ENCODE measurements at regions not wholly inside any gene's neighbourhood (a gene's known extent, or its start where the extent isn't known, plus 50 kb on each side); places are given as distances from the start of the nearest gene placed in this dataset.

GRCh38 chr21:17257784-17258183 lies 255.1 kb upstream of the CXADR start:
- no CpG with 5 or more reads among the region's 1 CpG for WGBS, 2 donors (ENCODE audit: extremely low coverage in 2 of 2, insufficient read length in 2 of 2, insufficient replicate concordance in 1 of 2)
- Histone ChIP-seq H3K27me3 (ENCODE audit: control insufficient read depth in 3 of 3, insufficient read depth in 3 of 3, low read depth in 1 of 3, low read length in 3 of 3) (no peaks in the 10 kb centered on the region), H3K4me3 (ENCODE audit: low read length in 2 of 2) (no peak overlapping the region), H2AK5ac (ENCODE audit: low read depth, low read length) (no peak overlapping the region), H3K79me1 (ENCODE audit: low read depth, low read length) (no peaks in the 10 kb centered on the region), H3K4me1 (ENCODE audit: control insufficient read depth in 2 of 2, insufficient read depth in 1 of 2, low read depth in 1 of 2, low read length in 2 of 2) (no peaks in the 10 kb centered on the region), H3K18ac (ENCODE audit: low read length) (no peak overlapping the region), H3K14ac (ENCODE audit: low read length) (no peak overlapping the region), H2BK120ac (ENCODE audit: low read depth, low read length) (no peak overlapping the region), H3K9me3 (replicated peaks in 1 of 2; ENCODE audit: control insufficient read depth in 2 of 2, insufficient read depth in 1 of 2, low read depth in 1 of 2, low read length in 2 of 2) (no peaks in the 10 kb centered on the region), H3K36me3 (replicated peaks in 1 of 2; ENCODE audit: control insufficient read depth in 2 of 2, insufficient read depth in 2 of 2, low read length in 2 of 2) (no peaks in the 10 kb centered on the region), H3K27ac (replicated peaks; ENCODE audit: low read length) (no peak overlapping the region), H3K9ac (ENCODE audit: low read depth, low read length, poor library complexity) (no peak overlapping the region), H3K23ac (ENCODE audit: low read depth, low read length, poor library complexity) (no peak overlapping the region), H2BK12ac (ENCODE audit: low read length) (no peak overlapping the region), H3K4me2 (ENCODE audit: insufficient read depth, low read length, poor library complexity, severe bottlenecking) (no peak overlapping the region), H3K4ac (ENCODE audit: low read length) (no peak overlapping the region), H2BK5ac (ENCODE audit: low read length) (no peak overlapping the region), H2BK15ac (ENCODE audit: low read length) (no peak overlapping the region), H2AFZ (ENCODE audit: low read length) (no peak overlapping the region), H4K91ac (ENCODE audit: low read depth, low read length, poor library complexity) (no peak overlapping the region), H4K8ac (ENCODE audit: low read depth, low read length) (no peak overlapping the region)
- no peak for DNase-seq (ENCODE audit: low spot score)

- Histone ChIP-seq H3K79me1 (ENCODE audit: low read depth, low read length) (no peaks in the 10 kb centered on the region), H3K27me3 (ENCODE audit: control insufficient read depth in 3 of 3, insufficient read depth in 3 of 3, low read depth in 1 of 3, low read length in 3 of 3) (no peaks in the 10 kb centered on the region), H3K4ac (ENCODE audit: low read length) (no peak overlapping the region), H4K91ac (ENCODE audit: low read depth, low read length, poor library complexity) (no peak overlapping the region), H2AFZ (ENCODE audit: low read length) (no peak overlapping the region), H2BK120ac (ENCODE audit: low read depth, low read length) (no peak overlapping the region), H2BK15ac (ENCODE audit: low read length) (no peak overlapping the region), H3K9ac (ENCODE audit: low read depth, low read length, poor library complexity) (no peak overlapping the region), H3K14ac (ENCODE audit: low read length) (no peak overlapping the region), H3K36me3 (replicated peaks in 1 of 2; ENCODE audit: control insufficient read depth in 2 of 2, insufficient read depth in 2 of 2, low read length in 2 of 2) (no peaks in the 10 kb centered on the region), H3K4me1 (ENCODE audit: control insufficient read depth in 2 of 2, insufficient read depth in 1 of 2, low read depth in 1 of 2, low read length in 2 of 2) (no peaks in the 10 kb centered on the region), H3K27ac (replicated peaks; ENCODE audit: low read length) (no peak overlapping the region), H3K4me2 (ENCODE audit: insufficient read depth, low read length, poor library complexity, severe bottlenecking) (no peak overlapping the region), H2AK5ac (ENCODE audit: low read depth, low read length) (no peak overlapping the region), H3K9me3 (replicated peaks in 1 of 2; ENCODE audit: control insufficient read depth in 2 of 2, insufficient read depth in 1 of 2, low read depth in 1 of 2, low read length in 2 of 2) (no peaks in the 10 kb centered on the region), H2BK12ac (ENCODE audit: low read length) (no peak overlapping the region), H4K8ac (ENCODE audit: low read depth, low read length) (no peak overlapping the region), H2BK5ac (ENCODE audit: low read length) (no peak overlapping the region), H3K23ac (ENCODE audit: low read depth, low read length, poor library complexity) (no peak overlapping the region), H3K4me3 (ENCODE audit: low read length in 2 of 2) (no peak overlapping the region), H3K18ac (ENCODE audit: low read length) (no peak overlapping the region)
- no peak for DNase-seq (ENCODE audit: low spot score)
- WGBS, 2 donors (ENCODE audit: extremely low coverage in 2 of 2, insufficient read length in 2 of 2, insufficient replicate concordance in 1 of 2): no CpG with 5 or more reads among the region's 2 CpGs
Observed at GRCh38 chr21:17264182-17264581, 248.7 kb upstream of the CXADR start.

GRCh38 chr21:17269760-17270159 lies 243.1 kb upstream of the CXADR start:
- Histone ChIP-seq H3K23ac (ENCODE audit: low read depth, low read length, poor library complexity) (no peak overlapping the region), H3K4me2 (ENCODE audit: insufficient read depth, low read length, poor library complexity, severe bottlenecking) (no peak overlapping the region), H3K36me3 (replicated peaks in 1 of 2; ENCODE audit: control insufficient read depth in 2 of 2, insufficient read depth in 2 of 2, low read length in 2 of 2) (no peaks in the 10 kb centered on the region), H3K79me1 (ENCODE audit: low read depth, low read length) (no peaks in the 10 kb centered on the region), H2BK12ac (ENCODE audit: low read length) (no peak overlapping the region), H3K27me3 (ENCODE audit: control insufficient read depth in 3 of 3, insufficient read depth in 3 of 3, low read depth in 1 of 3, low read length in 3 of 3) (no peaks in the 10 kb centered on the region), H4K8ac (ENCODE audit: low read depth, low read length) (no peak overlapping the region), H2BK15ac (ENCODE audit: low read length) (no peak overlapping the region), H2BK120ac (ENCODE audit: low read depth, low read length) (no peak overlapping the region), H3K14ac (ENCODE audit: low read length) (no peak overlapping the region), H2AFZ (ENCODE audit: low read length) (no peak overlapping the region), H3K9me3 (replicated peaks in 1 of 2; ENCODE audit: control insufficient read depth in 2 of 2, insufficient read depth in 1 of 2, low read depth in 1 of 2, low read length in 2 of 2) (no peaks in the 10 kb centered on the region), H3K4me3 (ENCODE audit: low read length in 2 of 2) (no peak overlapping the region), H3K4ac (ENCODE audit: low read length) (no peak overlapping the region), H4K91ac (ENCODE audit: low read depth, low read length, poor library complexity) (no peak overlapping the region), H3K27ac (replicated peaks; ENCODE audit: low read length) (no peak overlapping the region), H2AK5ac (ENCODE audit: low read depth, low read length) (no peak overlapping the region), H3K9ac (ENCODE audit: low read depth, low read length, poor library complexity) (no peak overlapping the region), H3K4me1 (ENCODE audit: control insufficient read depth in 2 of 2, insufficient read depth in 1 of 2, low read depth in 1 of 2, low read length in 2 of 2) (no peaks in the 10 kb centered on the region), H3K18ac (ENCODE audit: low read length) (no peak overlapping the region), H2BK5ac (ENCODE audit: low read length) (no peak overlapping the region)
- no peak for DNase-seq (ENCODE audit: low spot score)
- WGBS, 2 donors (ENCODE audit: extremely low coverage in 2 of 2, insufficient read length in 2 of 2, insufficient replicate concordance in 1 of 2): no CpG with 5 or more reads among the region's 3 CpGs

GRCh38 chr21:17270229-17270628 lies 242.6 kb upstream of the CXADR start:
- H2BK120ac ChIP-seq (ENCODE audit: low read depth, low read length): no peak overlapping the region
- H3K79me1 ChIP-seq (ENCODE audit: low read depth, low read length): no peaks in the 10 kb centered on the region
- H4K8ac ChIP-seq (ENCODE audit: low read depth, low read length): no peak overlapping the region
- no peaks in the 10 kb centered on the region for H3K4me1 ChIP-seq (ENCODE audit: control insufficient read depth in 2 of 2, insufficient read depth in 1 of 2, low read depth in 1 of 2, low read length in 2 of 2)
- H2BK12ac ChIP-seq (ENCODE audit: low read length): no peak overlapping the region
- no peak overlapping the region for H3K4me3 ChIP-seq (ENCODE audit: low read length in 2 of 2)
- no peak overlapping the region for H3K4ac ChIP-seq (ENCODE audit: low read length)
- no peaks in the 10 kb centered on the region for H3K36me3 ChIP-seq (replicated peaks in 1 of 2; ENCODE audit: control insufficient read depth in 2 of 2, insufficient read depth in 2 of 2, low read length in 2 of 2)
- H3K4me2 ChIP-seq (ENCODE audit: insufficient read depth, low read length, poor library complexity, severe bottlenecking): no peak overlapping the region
- no peak for DNase-seq (ENCODE audit: low spot score)
- no peak overlapping the region for H2BK5ac ChIP-seq (ENCODE audit: low read length)
- H2AFZ ChIP-seq (ENCODE audit: low read length): no peak overlapping the region
- H2BK15ac ChIP-seq (ENCODE audit: low read length): no peak overlapping the region
- no peak overlapping the region for H2AK5ac ChIP-seq (ENCODE audit: low read depth, low read length)
- H3K18ac ChIP-seq (ENCODE audit: low read length): no peak overlapping the region
- H3K9me3 ChIP-seq (replicated peaks in 1 of 2; ENCODE audit: control insufficient read depth in 2 of 2, insufficient read depth in 1 of 2, low read depth in 1 of 2, low read length in 2 of 2): no peaks in the 10 kb centered on the region
- H3K23ac ChIP-seq (ENCODE audit: low read depth, low read length, poor library complexity): no peak overlapping the region
- H4K91ac ChIP-seq (ENCODE audit: low read depth, low read length, poor library complexity): no peak overlapping the region
- no peak overlapping the region for H3K14ac ChIP-seq (ENCODE audit: low read length)
- no CpG with 5 or more reads among the region's 1 CpG for WGBS, 2 donors (ENCODE audit: extremely low coverage in 2 of 2, insufficient read length in 2 of 2, insufficient replicate concordance in 1 of 2)
- H3K27me3 ChIP-seq (ENCODE audit: control insufficient read depth in 3 of 3, insufficient read depth in 3 of 3, low read depth in 1 of 3, low read length in 3 of 3): no peaks in the 10 kb centered on the region
- H3K27ac ChIP-seq (replicated peaks; ENCODE audit: low read length): no peak overlapping the region
- no peak overlapping the region for H3K9ac ChIP-seq (ENCODE audit: low read depth, low read length, poor library complexity)

Measured in neuronal stem cell (in vitro differentiated cells).